IPS-NIHi11 (cell line): ENCODE measurements at regions not wholly inside any gene's neighbourhood (a gene's known extent, or its start where the extent isn't known, plus 50 kb on each side); places are given as distances from the start of the nearest gene placed in this dataset.

ENCODE experiments used
- DNase-seq: peaks from one replicate; pipeline ENCODE4 v3.0.0; 2012; ENCODE audit warnings: mixed read lengths, low spot score

- no peak for DNase-seq
Measured at GRCh38 chrX:42519666-42520231, 258.2 kb downstream of the PPP1R2C start.

DNA sequence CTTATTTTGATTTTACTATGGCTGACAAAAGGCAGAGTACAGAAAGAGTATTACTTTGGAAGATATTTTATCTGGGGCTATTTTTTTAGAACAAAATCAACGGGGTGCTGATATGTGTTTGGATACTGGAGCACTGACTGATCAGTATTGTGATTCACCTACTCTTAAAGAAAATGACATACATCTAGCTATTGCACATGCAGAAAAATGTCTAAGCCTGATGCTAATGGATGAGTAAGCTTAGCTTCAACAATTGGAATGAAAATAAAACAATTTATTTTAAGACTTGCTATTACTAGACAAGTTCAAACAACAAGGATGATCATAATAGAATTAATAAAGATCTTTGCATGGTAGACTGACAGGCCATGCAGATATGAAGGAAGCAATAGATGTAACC, 262.0 kb downstream of the PPP1R2C start:
- DNase-seq, result no peak

DNA sequence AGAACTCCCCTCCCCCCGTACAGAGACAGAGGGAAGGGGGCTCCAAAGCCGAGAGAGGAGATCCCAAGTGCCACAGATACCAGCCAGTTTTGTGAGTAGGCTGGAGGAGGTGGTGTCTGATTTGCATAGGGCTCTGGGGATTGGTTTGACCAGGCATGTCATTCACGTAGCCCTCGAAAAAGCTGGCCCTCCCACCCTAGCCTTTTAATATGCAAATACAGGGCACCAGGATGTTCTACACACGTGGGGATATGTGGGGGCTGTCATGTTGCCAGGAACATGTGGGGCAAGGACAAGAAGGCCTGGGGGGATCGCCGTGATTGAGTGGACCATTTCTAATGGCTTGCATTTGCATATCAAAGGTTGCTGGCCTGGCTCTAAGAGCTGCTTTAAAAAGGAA, 272.9 kb downstream of the PPP1R2C start:
- no peak for DNase-seq

GRCh38 chrX:42499620-42500019, 278.3 kb downstream of the PPP1R2C start:
- no peak for DNase-seq

DNA sequence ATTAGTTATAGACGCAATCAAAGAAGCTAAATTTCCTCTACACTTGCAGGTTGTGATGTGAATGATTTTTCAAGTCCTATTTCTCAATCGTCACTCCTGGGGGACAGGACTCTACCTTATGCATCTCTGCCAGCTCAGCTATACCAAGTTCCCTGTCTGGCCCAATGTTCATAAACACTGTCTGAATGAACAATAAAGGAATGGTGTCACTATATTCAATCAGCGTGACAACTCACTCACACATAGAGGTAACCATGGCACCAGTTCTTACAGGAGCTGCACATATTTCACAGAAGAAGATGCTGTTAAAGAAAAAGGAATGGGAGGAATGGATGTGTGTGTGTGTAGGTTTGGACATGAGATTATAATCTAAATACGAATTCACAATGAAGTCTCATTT, 280.6 kb downstream of the PPP1R2C start:
- DNase-seq, result no peak

- DNase-seq, result no peak
Measured at GRCh38 chrX:42496239-42496638, 281.7 kb downstream of the PPP1R2C start.

DNA sequence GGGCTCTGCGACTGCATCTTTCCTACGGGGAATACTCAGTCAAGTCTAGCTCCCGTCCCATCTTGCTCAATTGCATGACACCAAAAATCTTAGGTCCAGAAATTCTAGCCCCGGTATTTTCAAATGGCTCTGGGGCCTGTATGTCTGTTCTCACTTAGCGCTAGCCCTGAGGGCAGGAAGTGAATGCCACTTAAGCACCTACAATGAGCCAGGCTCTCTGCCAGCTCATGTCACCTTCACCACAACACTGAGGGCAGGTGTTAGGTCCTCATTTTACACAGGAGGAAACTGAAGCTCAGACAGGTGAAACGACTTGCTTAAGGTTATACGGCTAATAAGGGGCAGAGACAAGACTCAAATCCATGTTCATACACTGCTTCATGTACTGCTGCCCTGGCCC, 282.8 kb downstream of the PPP1R2C start:
- DNase-seq, result no peak

DNA sequence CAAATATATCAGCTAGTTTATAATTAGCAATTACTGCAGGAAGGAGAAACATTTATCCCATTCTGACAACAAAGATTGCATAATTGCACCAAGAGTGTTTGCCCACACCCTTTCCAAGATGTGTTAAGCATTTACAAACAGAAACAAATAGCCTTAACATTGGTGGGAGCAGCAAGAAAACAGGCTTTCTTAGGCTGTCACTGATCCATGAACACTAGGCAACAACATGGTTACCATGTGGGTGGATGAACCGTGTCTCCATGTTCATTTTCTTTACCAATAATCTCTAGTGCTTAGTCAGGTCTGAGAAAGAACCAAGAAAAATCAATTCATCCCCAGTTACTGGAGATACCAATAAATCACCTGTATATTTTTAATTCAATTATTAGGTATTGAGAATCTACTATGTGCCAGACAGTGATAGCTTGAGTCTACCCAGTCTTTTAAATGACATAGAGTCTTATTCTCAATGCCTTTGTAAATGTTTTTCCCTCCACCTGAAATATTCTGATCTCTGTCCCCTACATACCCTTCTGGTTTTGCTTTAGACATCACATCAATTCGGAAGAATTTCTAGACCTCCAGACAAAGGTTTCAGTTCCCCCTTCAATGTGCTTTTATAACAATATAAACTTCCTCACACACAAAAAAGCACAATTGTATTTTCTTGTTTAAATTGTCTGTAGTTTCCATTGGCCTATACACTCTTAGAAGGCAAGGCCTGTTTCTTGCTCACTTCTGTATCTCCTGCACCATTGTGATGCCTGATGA, 286.6 kb downstream of the PPP1R2C start:
- DNase-seq, result no peak

GRCh38 chrX:42490111-42490510, 287.9 kb downstream of the PPP1R2C start:
- DNase-seq, result no peak

GRCh38 chrX:42485601-42486000, 292.4 kb downstream of the PPP1R2C start:
- DNase-seq, result no peak

DNA sequence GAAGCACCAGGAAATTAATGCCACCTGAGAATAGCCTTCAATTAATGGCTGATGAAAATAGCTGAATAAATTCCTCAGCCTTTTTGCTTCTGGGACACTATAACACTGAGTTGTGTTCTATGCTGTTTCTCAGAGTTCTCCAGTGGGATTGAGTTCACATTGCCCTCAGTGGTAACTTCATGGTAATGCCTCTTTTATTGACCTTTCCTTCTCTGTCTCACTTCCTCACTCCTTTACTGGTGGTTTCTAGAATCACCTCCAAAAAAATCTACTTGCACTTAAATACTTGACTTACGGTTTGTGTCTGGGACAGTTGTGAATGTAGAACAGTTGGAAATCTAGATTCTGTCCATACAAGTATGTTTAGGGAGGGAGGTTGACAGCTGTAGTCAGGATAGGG, 293.7 kb downstream of the PPP1R2C start:
- DNase-seq, result no peak

- no peak for DNase-seq
Measured at GRCh38 chrX:42477396-42477795, 300.6 kb downstream of the PPP1R2C start.

DNA sequence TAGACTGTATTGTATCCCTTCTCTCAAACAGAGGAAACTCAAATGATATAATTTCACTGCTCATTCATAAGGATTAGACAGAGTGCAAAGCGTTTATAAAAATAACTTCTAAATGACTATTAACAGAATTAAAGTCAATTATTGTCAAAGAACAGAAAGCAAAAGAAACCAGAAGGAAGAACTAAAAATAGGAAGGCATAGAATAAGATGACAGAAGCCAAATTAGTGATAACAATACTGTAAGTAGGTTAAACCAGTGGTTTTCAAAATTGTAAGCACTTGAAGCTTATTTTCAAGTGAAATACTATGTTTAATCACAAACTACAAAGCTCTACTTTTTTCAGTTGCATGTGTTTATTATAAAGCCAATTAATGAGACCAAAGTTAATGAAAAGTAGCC, 305.2 kb downstream of the PPP1R2C start:
- no peak for DNase-seq

DNA sequence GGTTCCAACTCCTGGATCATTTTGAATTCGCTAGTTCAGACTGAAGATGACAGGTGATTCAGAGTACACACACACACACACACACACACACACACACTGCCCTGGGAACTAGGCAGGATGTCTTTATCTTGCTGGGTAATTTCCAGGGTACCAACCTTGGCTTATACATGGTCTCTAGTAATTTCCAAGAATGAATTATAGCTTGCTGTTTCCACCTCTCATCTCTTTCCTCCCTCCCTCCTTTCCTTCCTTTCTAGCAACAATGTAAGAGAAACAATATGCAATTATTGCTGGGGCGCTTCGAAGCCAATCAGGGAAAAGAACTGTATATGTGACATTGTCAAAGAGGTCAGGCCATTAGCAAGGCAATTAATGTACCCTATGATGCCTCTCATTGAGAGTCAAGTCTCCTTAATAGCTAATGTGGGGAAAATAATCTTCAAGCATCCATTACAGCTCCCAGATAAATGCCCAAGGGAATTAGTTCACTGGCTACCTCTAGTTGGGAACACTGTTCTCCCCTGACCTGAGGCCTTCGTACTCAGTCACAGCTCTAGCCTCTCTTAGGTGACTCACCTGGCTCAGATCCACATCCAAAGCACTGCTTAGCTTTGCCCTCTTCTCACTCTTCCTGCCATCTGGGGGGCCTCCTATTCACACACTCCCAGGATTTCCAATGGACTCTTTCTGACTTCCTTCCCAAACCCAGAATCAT, 311.5 kb downstream of the PPP1R2C start:
- DNase-seq, result no peak

DNA sequence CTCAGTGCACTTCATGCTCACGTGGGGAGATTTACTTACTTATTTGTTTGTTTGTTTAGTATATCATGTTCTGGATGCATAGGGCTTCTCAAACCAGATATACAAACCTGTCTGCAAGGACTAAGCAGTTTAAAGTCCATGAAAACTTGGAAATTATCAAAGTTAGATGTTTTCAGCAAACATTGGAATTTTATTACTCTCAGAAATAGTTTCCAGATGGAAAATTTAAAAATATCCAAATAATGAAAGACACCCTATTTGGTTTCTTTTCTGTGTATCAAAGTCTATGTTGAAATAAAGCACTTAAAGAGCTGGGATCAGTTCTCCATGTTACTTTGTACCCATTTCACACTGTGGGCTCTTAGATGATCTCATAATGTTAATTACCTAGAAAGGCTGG, 312.1 kb downstream of the PPP1R2C start:
- no peak for DNase-seq

GRCh38 chrX:42463706-42464490, 314.1 kb downstream of the PPP1R2C start:
- no peak for DNase-seq

- DNase-seq, result no peak
Measured at GRCh38 chrX:42462917-42463316, 315.0 kb downstream of the PPP1R2C start.

- DNase-seq, result no peak
Measured at GRCh38 chrX:42460706-42461105, 317.3 kb downstream of the PPP1R2C start.

- no peak for DNase-seq
Measured at GRCh38 chrX:42459735-42460134, 318.2 kb downstream of the PPP1R2C start.

DNA sequence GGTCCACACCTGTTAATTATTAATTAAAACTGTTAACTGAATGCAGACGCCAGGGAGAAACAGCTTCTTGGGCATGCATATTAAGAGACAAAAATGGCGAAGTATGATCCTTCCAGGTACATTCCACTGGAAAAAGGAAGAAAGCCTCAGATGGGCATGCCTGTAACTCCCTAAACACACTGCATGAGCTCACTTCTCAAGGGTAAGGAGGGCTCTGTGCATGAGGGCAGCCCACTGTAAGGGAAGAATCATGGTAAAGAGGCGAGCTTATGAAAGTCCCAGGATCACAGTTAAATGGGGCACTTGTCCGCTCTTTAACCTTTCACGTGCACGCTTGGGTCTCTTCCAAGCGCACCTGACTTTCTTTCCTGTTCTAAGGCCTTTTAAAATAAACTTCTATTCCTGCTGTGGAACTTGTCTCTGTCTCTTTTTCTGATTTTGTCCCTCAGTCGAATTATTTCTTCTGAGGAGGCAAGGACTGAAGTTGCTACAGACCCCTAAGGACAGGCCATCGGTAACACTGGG, 321.7 kb downstream of the PPP1R2C start:
- DNase-seq, result no peak

DNA sequence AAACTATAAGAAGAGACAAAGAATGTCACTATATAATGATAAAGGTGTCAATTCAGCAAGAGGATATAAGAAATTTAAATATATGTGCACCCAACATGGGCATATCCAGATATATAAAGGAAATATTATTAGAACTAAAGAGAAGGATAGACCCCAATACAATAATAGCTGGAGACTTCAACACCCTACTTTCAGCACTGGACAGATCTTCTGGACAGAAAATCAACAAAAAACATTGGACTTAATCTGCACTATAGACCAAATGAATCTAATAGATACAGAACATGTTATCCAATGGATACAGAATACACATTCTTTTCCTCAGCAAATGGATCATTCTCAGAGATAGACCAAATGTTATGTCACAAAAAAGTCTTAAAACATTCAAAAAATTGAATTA, 327.7 kb downstream of the PPP1R2C start:
- no peak for DNase-seq

- no peak for DNase-seq
Measured at GRCh38 chrX:42443267-42443666, 334.7 kb downstream of the PPP1R2C start.
